Liver (tissue), 8 donors: ENCODE measurements at regions not wholly inside any gene's neighbourhood (a gene's known extent, or its start where the extent isn't known, plus 50 kb on each side); places are given as distances from the start of the nearest gene placed in this dataset.

ENCODE experiments used
- DNase-seq: peaks from one replicate; pipeline ENCODE4 v3.0.0-alpha.2; 2017; ENCODE audit warnings: low spot score
- H3K27ac ChIP-seq, 2 donors: one replicate each; pipeline ENCODE4 v1.7.0; 2013; ENCODE audit warnings: inconsistent platforms in 2 of 2, low read length in 2 of 2, control low read depth in 1 of 2, low read depth in 1 of 2, mild to moderate bottlenecking in 1 of 2
- H3K27me3 ChIP-seq, 4 donors: one replicate each; pipeline versions ENCODE4 v1.6.1 to v1.7.0; 2013; ENCODE audit warnings: low read length in 3 of 4, inconsistent platforms in 1 of 4, mild to moderate bottlenecking in 1 of 4, moderate library complexity in 1 of 4; ENCODE audit not compliant: control insufficient read depth in 4 of 4, insufficient read depth in 4 of 4
- H3K36me3 ChIP-seq, 4 donors: one replicate each; pipeline versions ENCODE4 v1.6.1 to v1.7.0; 2013; ENCODE audit warnings: low read length in 3 of 4, mild to moderate bottlenecking in 3 of 4, low read depth in 1 of 4, moderate library complexity in 1 of 4; ENCODE audit not compliant: control insufficient read depth in 4 of 4, insufficient read depth in 3 of 4
- H3K4me1 ChIP-seq, 4 donors: one replicate each; pipeline versions ENCODE4 v1.6.1 to v1.7.0; 2013; ENCODE audit warnings: low read length in 3 of 4, mild to moderate bottlenecking in 3 of 4, moderate library complexity in 1 of 4; ENCODE audit not compliant: control insufficient read depth in 4 of 4, insufficient read depth in 4 of 4
- H3K4me3 ChIP-seq, 3 donors: one replicate each; pipeline versions ENCODE4 v1.6.1 to v1.7.0; 2013; ENCODE audit warnings: low read length in 3 of 3, control low read depth in 1 of 3, low read depth in 1 of 3, mild to moderate bottlenecking in 1 of 3
- H3K9ac ChIP-seq, 2 donors: one replicate each; pipeline ENCODE4 v1.7.0; 2013; ENCODE audit warnings: low read length in 2 of 2, mild to moderate bottlenecking in 2 of 2, moderate library complexity in 2 of 2, control low read depth in 1 of 2, low read depth in 1 of 2
- H3K9me3 ChIP-seq, 4 donors: one replicate each; pipeline versions ENCODE4 v1.6.1 to v1.7.0; 2013; ENCODE audit warnings: low read length in 3 of 4; ENCODE audit not compliant: control insufficient read depth in 4 of 4
- EGR1 ChIP-seq, 2 donors: IDR thresholded peaks; 2 replicates each; pipeline ENCODE4 v1.6.1; 2016 to 2018; ENCODE audit warnings: antibody characterized with exemption in 2 of 2, low read depth in 2 of 2
- FOXA1 ChIP-seq: IDR thresholded peaks from 2 replicates; pipeline ENCODE4 v1.6.1; 2016; ENCODE audit warnings: antibody characterized with exemption
- FOXA2 ChIP-seq: IDR thresholded peaks from 2 replicates; pipeline ENCODE4 v1.6.1; 2016; ENCODE audit warnings: antibody characterized with exemption
- GABPA ChIP-seq, 2 donors: IDR thresholded peaks in 1 of 2; conservative IDR thresholded peaks in 1 of 2; 2 replicates each; pipeline ENCODE4 v1.6.1; 2016; ENCODE audit warnings: antibody characterized with exemption in 2 of 2, mild to moderate bottlenecking in 1 of 2, moderate library complexity in 1 of 2
- HNF4A ChIP-seq, 2 donors: conservative IDR thresholded peaks; 2 replicates each; pipeline ENCODE4 v1.6.1; 2016; ENCODE audit warnings: antibody characterized with exemption in 2 of 2, mild to moderate bottlenecking in 2 of 2
- HNF4G ChIP-seq: IDR thresholded peaks from 2 replicates; pipeline ENCODE4 v1.6.1; 2016; ENCODE audit warnings: antibody characterized with exemption
- MAX ChIP-seq: IDR thresholded peaks from 2 replicates; pipeline ENCODE4 v1.6.1; 2016; ENCODE audit warnings: antibody characterized with exemption
- NR2F2 ChIP-seq: IDR thresholded peaks from 2 replicates; pipeline ENCODE4 v1.6.1; 2016; ENCODE audit warnings: antibody characterized with exemption
- RXRA ChIP-seq, 2 donors: IDR thresholded peaks; 2 replicates each; pipeline ENCODE4 v1.6.1; 2017 to 2018; ENCODE audit warnings: antibody characterized with exemption in 2 of 2, mild to moderate bottlenecking in 1 of 2
- SP1 ChIP-seq: IDR thresholded peaks from 2 replicates; pipeline ENCODE4 v1.6.1; 2018; ENCODE audit warnings: antibody characterized with exemption, mild to moderate bottlenecking
- YY1 ChIP-seq: IDR thresholded peaks from 2 replicates; pipeline ENCODE4 v1.6.1; 2016; ENCODE audit warnings: antibody characterized with exemption, mild to moderate bottlenecking
- ZBTB33 ChIP-seq: IDR thresholded peaks from 2 replicates; pipeline ENCODE4 v1.6.1; 2016; ENCODE audit warnings: antibody characterized with exemption
- WGBS: extraction: QIAGEN DNeasy Blood & Tissue Kit; methylation state at CpG from one replicate; pipeline ENCODE4 v1.1.7; 2013; 5-methylcytosine and 5-hydroxymethylcytosine counted together
- TF ChIP-seq, protein P1 (sequence below): IDR thresholded peaks from 2 replicates; pipeline ENCODE4 v1.6.1; 2016; ENCODE audit warnings: antibody characterized with exemption
- TF ChIP-seq, protein P2 (sequence below): fragments of 150-350 bp; IDR thresholded peaks from 2 replicates; pipeline ENCODE4 v1.5.1; 2017; ENCODE audit warnings: improper control_type of control experiment, low read depth, low read length; ENCODE audit not compliant: missing input control
- donor health status: healthy.
- donor health status: healthy.
- donor health status: healthy.
- donor health status: healthy.
- donor health status: healthy.

- Histone ChIP-seq H3K9me3 (peaks cover 0 to 5% (median 0%) of the 10 kb centered on the region in 4 donors), H3K27ac (no peak overlapping the region), H3K4me3 (no peak overlapping the region), H3K4me1 (peaks cover 0 to 2% (median 0%) of the 10 kb centered on the region in 4 donors), H3K9ac (no peak overlapping the region), H3K36me3 (no peaks in the 10 kb centered on the region), H3K27me3 (peaks cover 0 to 1% (median 0%) of the 10 kb centered on the region in 4 donors)
- no peak for DNase-seq
- WGBS = 91% methylated on average over 3 of the region's 3 CpGs
- TF ChIP-seq SP1 (no peak), YY1 (no peak), FOXA2 (no peak), ZBTB33 (no peak), FOXA1 (no peak), MAX (no peak), GABPA (IDR thresholded peaks at IDR 0.05 in 1 of 2, conservative IDR thresholded peaks at IDR 0.05 in 1 of 2) (no peak), EGR1 (IDR thresholded peaks at IDR 0.05; ENCODE audit: low read depth in 2 of 2) (no peak), HNF4A (conservative IDR thresholded peaks at IDR 0.05) (no peak), HNF4G (no peak), RXRA (IDR thresholded peaks at IDR 0.05) (no peak)
- TF ChIP-seq, protein P1, sequence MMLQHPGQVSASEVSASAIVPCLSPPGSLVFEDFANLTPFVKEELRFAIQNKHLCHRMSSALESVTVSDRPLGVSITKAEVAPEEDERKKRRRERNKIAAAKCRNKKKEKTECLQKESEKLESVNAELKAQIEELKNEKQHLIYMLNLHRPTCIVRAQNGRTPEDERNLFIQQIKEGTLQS = no peak
- TF ChIP-seq, protein P2, sequence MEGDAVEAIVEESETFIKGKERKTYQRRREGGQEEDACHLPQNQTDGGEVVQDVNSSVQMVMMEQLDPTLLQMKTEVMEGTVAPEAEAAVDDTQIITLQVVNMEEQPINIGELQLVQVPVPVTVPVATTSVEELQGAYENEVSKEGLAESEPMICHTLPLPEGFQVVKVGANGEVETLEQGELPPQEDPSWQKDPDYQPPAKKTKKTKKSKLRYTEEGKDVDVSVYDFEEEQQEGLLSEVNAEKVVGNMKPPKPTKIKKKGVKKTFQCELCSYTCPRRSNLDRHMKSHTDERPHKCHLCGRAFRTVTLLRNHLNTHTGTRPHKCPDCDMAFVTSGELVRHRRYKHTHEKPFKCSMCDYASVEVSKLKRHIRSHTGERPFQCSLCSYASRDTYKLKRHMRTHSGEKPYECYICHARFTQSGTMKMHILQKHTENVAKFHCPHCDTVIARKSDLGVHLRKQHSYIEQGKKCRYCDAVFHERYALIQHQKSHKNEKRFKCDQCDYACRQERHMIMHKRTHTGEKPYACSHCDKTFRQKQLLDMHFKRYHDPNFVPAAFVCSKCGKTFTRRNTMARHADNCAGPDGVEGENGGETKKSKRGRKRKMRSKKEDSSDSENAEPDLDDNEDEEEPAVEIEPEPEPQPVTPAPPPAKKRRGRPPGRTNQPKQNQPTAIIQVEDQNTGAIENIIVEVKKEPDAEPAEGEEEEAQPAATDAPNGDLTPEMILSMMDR = no peak
Observed at GRCh38 chr22:27246558-27246957, 555.0 kb downstream of the MN1 start.

GRCh38 chr22:27247701-27248434 lies 553.7 kb downstream of the MN1 start:
- Histone ChIP-seq H3K4me3 (no peak overlapping the region), H3K27ac (no peak overlapping the region), H3K9ac (no peak overlapping the region), H3K4me1 (peaks cover 0 to 2% (median 0%) of the 10 kb centered on the region in 4 donors), H3K9me3 (peaks cover 0 to 5% (median 0%) of the 10 kb centered on the region in 4 donors), H3K27me3 (peaks cover 0 to 2% (median 0%) of the 10 kb centered on the region in 4 donors), H3K36me3 (no peaks in the 10 kb centered on the region)
- no peak for DNase-seq
- 49% methylated on average over 11 of the region's 11 CpGs for WGBS
- no peak for TF ChIP-seq HNF4A (conservative IDR thresholded peaks at IDR 0.05)
- peak; percentile 62 for TF ChIP-seq NR2F2
- TF ChIP-seq GABPA (IDR thresholded peaks at IDR 0.05 in 1 of 2, conservative IDR thresholded peaks at IDR 0.05 in 1 of 2) = peak; percentile 16 to 28
